H1 (cell line): ENCODE measurements at regions not wholly inside any gene's neighbourhood (a gene's known extent, or its start where the extent isn't known, plus 50 kb on each side); places are given as distances from the start of the nearest gene placed in this dataset.

Source experiments
- CTCF ChIA-PET: fragments of 300-600 bp; sonication (Branson Sonifier 250); formaldehyde crosslinking; loops from one replicate; lab custom pipeline; 2021; ENCODE audit not compliant: partially characterized antibody; lab: Charles Lee
- POLR2A ChIA-PET: fragments of 300-600 bp; sonication (Branson Sonifier 250); formaldehyde crosslinking; loops from one replicate; lab custom pipeline; 2021; ENCODE audit warnings: inconsistent platforms; ENCODE audit not compliant: partially characterized antibody; lab: Charles Lee
- DNase-seq, 2 experiments: peaks; one replicate each; pipeline versions ENCODE4 v3.0.0 to v3.0.0-alpha.2; 2010 to 2022; ENCODE audit warnings: low spot score in 2 of 2, low read depth in 1 of 2, mixed read lengths in 1 of 2
- FAIRE-seq: peaks from 2 replicates; lab custom pipeline; 2011; peaks lifted over from hg19 to GRCh38; lab: Jason Lieb, UNC
- H2AFZ ChIP-seq: 2 replicates; pipeline ENCODE4 v1.8.1; 2012; ENCODE audit warnings: low read length, inconsistent platforms
- H2AK5ac ChIP-seq: 2 replicates; pipeline ENCODE4 v1.6.1; 2013; ENCODE audit warnings: low read depth, low read length
- H2BK120ac ChIP-seq: replicated peaks from 2 replicates; pipeline ENCODE3; 2013; ENCODE audit warnings: low read depth, low read length, inconsistent platforms
- H2BK12ac ChIP-seq: 2 replicates; pipeline ENCODE4 v1.6.1; 2013; ENCODE audit warnings: low read depth, low read length
- H2BK15ac ChIP-seq: 2 replicates; pipeline ENCODE4 v1.6.1; 2013; ENCODE audit warnings: low read length
- H2BK20ac ChIP-seq: 2 replicates; pipeline ENCODE4 v1.6.1; 2013; ENCODE audit warnings: low read length
- H2BK5ac ChIP-seq: 2 replicates; pipeline ENCODE4 v1.6.1; 2013; ENCODE audit warnings: low read depth, low read length
- H3K14ac ChIP-seq: 2 replicates; pipeline ENCODE4 v1.6.1; 2013; ENCODE audit warnings: inconsistent platforms; ENCODE audit not compliant: insufficient read length
- H3K18ac ChIP-seq: 2 replicates; pipeline ENCODE4 v1.6.1; 2013; ENCODE audit warnings: low read length; ENCODE audit errors: extremely low read depth
- H3K23ac ChIP-seq: 2 replicates; pipeline ENCODE4 v1.6.1; 2013; ENCODE audit warnings: inconsistent platforms; ENCODE audit not compliant: insufficient read length
- H3K23me2 ChIP-seq: 2 replicates; pipeline ENCODE4 v1.6.1; 2013; ENCODE audit warnings: low read depth, low read length
- H3K27ac ChIP-seq: 2 replicates; pipeline ENCODE4 v1.6.1; 2011; ENCODE audit warnings: low read depth, low read length, inconsistent platforms
- H3K27me3 ChIP-seq, 4 experiments: replicated peaks in 1 of 4; 1 replicate in 1 of 4; 2 replicates in 3 of 4; pipeline versions ENCODE4 v1.6.1 to v1.8.1; 2011 to 2013; ENCODE audit warnings: low read length in 3 of 4, mild to moderate bottlenecking in 3 of 4, inconsistent platforms in 2 of 4, mixed read lengths in 2 of 4, moderate library complexity in 1 of 4; ENCODE audit not compliant: control insufficient read depth in 3 of 4, insufficient read depth in 3 of 4; ENCODE audit errors: extremely low read depth in 1 of 4
- H3K36me3 ChIP-seq, 4 experiments: 2 replicates each; pipeline versions ENCODE4 v1.6.1 to v1.8.1; 2011 to 2013; ENCODE audit warnings: mild to moderate bottlenecking in 4 of 4, low read length in 3 of 4, moderate library complexity in 2 of 4, control low read depth in 1 of 4, inconsistent platforms in 1 of 4; ENCODE audit not compliant: insufficient read depth in 4 of 4, control insufficient read depth in 2 of 4
- H3K4ac ChIP-seq: replicated peaks from 2 replicates; pipeline ENCODE3; 2013; ENCODE audit warnings: low read length, low read depth, mixed read lengths, inconsistent platforms; ENCODE audit not compliant: insufficient read length
- H3K4me1 ChIP-seq, 4 experiments: replicated peaks in 1 of 4; 1 replicate in 1 of 4; 2 replicates in 3 of 4; pipeline versions ENCODE4 v1.6.1 to v1.8.1; 2011 to 2013; ENCODE audit warnings: low read length in 3 of 4, inconsistent platforms in 2 of 4, mixed read lengths in 1 of 4; ENCODE audit not compliant: insufficient read depth in 4 of 4, control insufficient read depth in 3 of 4
- H3K4me2 ChIP-seq, 2 experiments: 2 replicates each; pipeline versions ENCODE4 v1.6.1 to v1.8.1; 2011 to 2013; ENCODE audit warnings: low read depth in 2 of 2, low read length in 2 of 2, control low read depth in 1 of 2, inconsistent platforms in 1 of 2, mild to moderate bottlenecking in 1 of 2; ENCODE audit not compliant: insufficient read depth in 1 of 2
- H3K4me3 ChIP-seq, 4 experiments: fragments of 200-600, 300-600 bp in 1 of 4; sonication (generic), shearing (Covaris generic), sonication (Bioruptor Twin) in 1 of 4; 2 replicates each; pipeline versions ENCODE4 v1.5.1 to v1.8.1; 2011 to 2016; ENCODE audit warnings: low read length in 4 of 4, low read depth in 3 of 4, control low read depth in 2 of 4, inconsistent platforms in 2 of 4, mild to moderate bottlenecking in 2 of 4, mixed read lengths in 1 of 4, moderate library complexity in 1 of 4; ENCODE audit not compliant: insufficient read depth in 2 of 4; ENCODE audit errors: extremely low read depth in 1 of 4
- H3K56ac ChIP-seq: replicated peaks from 2 replicates; pipeline ENCODE3; 2013; ENCODE audit warnings: low read depth, mild to moderate bottlenecking, mixed read lengths, low read length, inconsistent platforms; ENCODE audit not compliant: insufficient read length
- H3K79me1 ChIP-seq: 2 replicates; pipeline ENCODE4 v1.6.1; 2013; ENCODE audit warnings: low read depth, low read length, control low read depth
- H3K79me2 ChIP-seq, 2 experiments: 2 replicates each; pipeline versions ENCODE4 v1.6.1 to v1.8.1; 2012 to 2013; ENCODE audit warnings: low read length in 2 of 2, mild to moderate bottlenecking in 2 of 2, inconsistent platforms in 1 of 2; ENCODE audit not compliant: insufficient read depth in 2 of 2, control insufficient read depth in 1 of 2
- H3K9ac ChIP-seq, 4 experiments: replicated peaks in 1 of 4; 1 replicate in 1 of 4; 2 replicates in 3 of 4; pipeline versions ENCODE4 v1.6.1 to v1.8.1; 2011 to 2013; ENCODE audit warnings: low read depth in 3 of 4, low read length in 3 of 4, control low read depth in 2 of 4, mild to moderate bottlenecking in 2 of 4, moderate library complexity in 2 of 4, inconsistent platforms in 1 of 4; ENCODE audit errors: extremely low read depth in 1 of 4
- H3K9me3 ChIP-seq, 2 experiments: 2 replicates each; pipeline versions ENCODE4 v1.6.1 to v1.8.1; 2012 to 2013; ENCODE audit warnings: mild to moderate bottlenecking in 2 of 2, moderate library complexity in 2 of 2, control low read depth in 1 of 2, inconsistent platforms in 1 of 2, low read depth in 1 of 2, low read length in 1 of 2, mixed read lengths in 1 of 2; ENCODE audit not compliant: insufficient read depth in 2 of 2
- H4K20me1 ChIP-seq, 2 experiments: replicated peaks in 1 of 2; 2 replicates each; pipeline versions ENCODE3 to v1.8.1; 2011 to 2013; ENCODE audit warnings: inconsistent platforms in 2 of 2, low read length in 2 of 2, mild to moderate bottlenecking in 1 of 2; ENCODE audit not compliant: insufficient read depth in 2 of 2, control insufficient read depth in 1 of 2
- H4K5ac ChIP-seq: 2 replicates; pipeline ENCODE4 v1.6.1; 2013; ENCODE audit warnings: low read length, low read depth, mixed read lengths, inconsistent platforms; ENCODE audit not compliant: insufficient read length
- H4K8ac ChIP-seq: 2 replicates; pipeline ENCODE4 v1.8.0; 2013; ENCODE audit warnings: mild to moderate bottlenecking, moderate library complexity, low read length, inconsistent platforms; ENCODE audit not compliant: insufficient read depth; ENCODE audit errors: extremely low read depth
- H4K91ac ChIP-seq: replicated peaks from 2 replicates; pipeline ENCODE3; 2013; ENCODE audit warnings: low read length, mixed read lengths, inconsistent platforms; ENCODE audit not compliant: insufficient read length
- BACH1 ChIP-seq: IDR thresholded peaks from 2 replicates; pipeline ENCODE4 v1.6.1; 2012; ENCODE audit warnings: low read length, improper control_type of control experiment
- BRCA1 ChIP-seq: IDR thresholded peaks from 2 replicates; pipeline ENCODE4 v1.6.1; 2012; ENCODE audit warnings: low read depth, low read length, improper control_type of control experiment
- CHD2 ChIP-seq: IDR thresholded peaks from 2 replicates; pipeline ENCODE4 v1.6.1; 2012; ENCODE audit warnings: low read length, improper control_type of control experiment
- CREB1 ChIP-seq: IDR thresholded peaks from 2 replicates; pipeline ENCODE4 v1.6.1; 2012; ENCODE audit warnings: inconsistent platforms
- CTCF ChIP-seq, 3 experiments: IDR thresholded peaks; 1 replicate in 2 of 3; 2 replicates in 1 of 3; pipeline versions ENCODE4 v1.5.1 to v1.6.1; 2011; ENCODE audit warnings: low read length in 3 of 3, mild to moderate bottlenecking in 3 of 3, inconsistent platforms in 2 of 3, low read depth in 1 of 3, moderate library complexity in 1 of 3; ENCODE audit not compliant: insufficient read depth in 1 of 3; ENCODE audit errors: control extremely low read depth in 1 of 3
- GABPA ChIP-seq: IDR thresholded peaks from 2 replicates; pipeline ENCODE4 v1.6.1; 2011; ENCODE audit warnings: mild to moderate bottlenecking, low read length, moderate library complexity, borderline replicate concordance; ENCODE audit not compliant: insufficient read depth
- MAFK ChIP-seq: IDR thresholded peaks from 2 replicates; pipeline ENCODE4 v1.6.1; 2012; ENCODE audit warnings: low read depth, mild to moderate bottlenecking, improper control_type of control experiment, low read length
- POLR2AphosphoS5 ChIP-seq: IDR thresholded peaks from 2 replicates; pipeline ENCODE4 v1.6.1; 2011; ENCODE audit warnings: low read depth, low read length
- RAD21 ChIP-seq, 2 experiments: IDR thresholded peaks in 1 of 2; conservative IDR thresholded peaks in 1 of 2; 2 replicates each; pipeline ENCODE4 v1.6.1; 2011; ENCODE audit warnings: low read depth in 2 of 2, low read length in 2 of 2, improper control_type of control experiment in 1 of 2, inconsistent platforms in 1 of 2, mild to moderate bottlenecking in 1 of 2, moderate library complexity in 1 of 2
- RBBP5 ChIP-seq: IDR thresholded peaks from 2 replicates; pipeline ENCODE4 v1.7.1; 2012; ENCODE audit warnings: low read depth, mild to moderate bottlenecking, inconsistent platforms, low read length, moderate library complexity, borderline replicate concordance
- RXRA ChIP-seq: IDR thresholded peaks from 2 replicates; pipeline ENCODE4 v1.6.1; 2011; ENCODE audit warnings: low read depth, mild to moderate bottlenecking, low read length, moderate library complexity; ENCODE audit not compliant: insufficient read depth
- TBP ChIP-seq: IDR thresholded peaks from 2 replicates; pipeline ENCODE4 v1.6.1; 2011; ENCODE audit warnings: low read depth, low read length, improper control_type of control experiment
- YY1 ChIP-seq: IDR thresholded peaks from 2 replicates; pipeline ENCODE4 v1.6.1; 2011; ENCODE audit warnings: low read depth, mild to moderate bottlenecking, low read length
- WGBS, 2 experiments: shearing (Covaris generic) in 1 of 2; methylation state at CpG; one replicate each; pipeline versions ENCODE4 v1.1.6 to v1.1.7; 2013 to 2015; ENCODE audit warnings: low lambda C conversion rate in 2 of 2, mixed read lengths in 2 of 2, inconsistent platforms in 1 of 2, low coverage in 1 of 2, missing lambda C conversion rate in 1 of 2; ENCODE audit not compliant: insufficient replicate concordance in 2 of 2, insufficient coverage in 1 of 2, insufficient read length in 1 of 2; ENCODE audit errors: extremely low coverage in 1 of 2, missing lambda C conversion rate in 1 of 2; 5-methylcytosine and 5-hydroxymethylcytosine counted together

GRCh38 chr1:57789936-57790335 is 366.1 kb upstream of the DAB1 start:
- Histone ChIP-seq H3K23me2 (no peaks in the 10 kb centered on the region), H4K91ac (no peak overlapping the region), H3K36me3 (no peaks in the 10 kb centered on the region), H3K79me2 (no peaks in the 10 kb centered on the region), H3K9ac (no peak overlapping the region), H2BK12ac (no peak overlapping the region), H3K79me1 (no peaks in the 10 kb centered on the region), H3K23ac (no peak overlapping the region), H4K20me1 (no peaks in the 10 kb centered on the region), H3K56ac (no peak overlapping the region), H2AFZ (no peak overlapping the region), H4K5ac (no peak overlapping the region), H3K4me2 (no peak overlapping the region), H3K18ac (no peak overlapping the region), H3K27me3 (no peaks in the 10 kb centered on the region), H4K8ac (no peak overlapping the region), H2BK15ac (no peak overlapping the region), H3K4me1 (no peaks in the 10 kb centered on the region; a peak in 1 of 7 replicates), H3K4me3 (no peak overlapping the region), H2BK5ac (no peak overlapping the region), H3K9me3 (no peaks in the 10 kb centered on the region), H2BK20ac (no peak overlapping the region), H2BK120ac (no peak overlapping the region), H3K14ac (no peak overlapping the region), H3K27ac (no peak overlapping the region), H2AK5ac (no peak overlapping the region), H3K4ac (no peak overlapping the region)
- POLR2A ChIA-PET: no interaction called here
- DNase-seq (no peak), FAIRE-seq (no peak)
- CTCF ChIA-PET: no interaction called here
- 92% methylated on average over 5 of the region's 5 CpGs; no CpG with 5 or more reads in 1 of the 2 experiments for WGBS, 2 experiments
- TF ChIP-seq YY1 (no peak), POLR2AphosphoS5 (no peak), CTCF (IDR thresholded peaks at IDR 0.05; ENCODE audit: control extremely low read depth in 1 of 3, insufficient read depth in 1 of 3, low read depth in 1 of 3, low read length in 3 of 3) (no peak), BRCA1 (no peak), RXRA (no peak), CHD2 (no peak), RBBP5 (no peak), TBP (no peak), CREB1 (no peak), RAD21 (IDR thresholded peaks at IDR 0.05 in 1 of 2, conservative IDR thresholded peaks at IDR 0.05 in 1 of 2; ENCODE audit: low read depth in 2 of 2, low read length in 2 of 2) (no peak), BACH1 (no peak), GABPA (no peak), MAFK (no peak)
